HUES48 (cell line): ENCODE measurements at regions not wholly inside any gene's neighbourhood (a gene's known extent, or its start where the extent isn't known, plus 50 kb on each side); places are given as distances from the start of the nearest gene placed in this dataset.

Experiments used
- H3K27ac ChIP-seq: one replicate; pipeline ENCODE4 v1.7.0; 2013; ENCODE audit warnings: low read depth, low read length, inconsistent platforms
- H3K27me3 ChIP-seq: 2 replicates; pipeline ENCODE4 v1.6.1; 2013; ENCODE audit warnings: mild to moderate bottlenecking, low read length; ENCODE audit not compliant: control insufficient read depth, insufficient read depth
- H3K36me3 ChIP-seq: 2 replicates; pipeline ENCODE4 v1.6.1; 2013; ENCODE audit warnings: low read length; ENCODE audit not compliant: control insufficient read depth, insufficient read depth
- H3K4me1 ChIP-seq: 2 replicates; pipeline ENCODE4 v1.6.1; 2013; ENCODE audit warnings: mild to moderate bottlenecking, low read length; ENCODE audit not compliant: control insufficient read depth, insufficient read depth
- H3K4me3 ChIP-seq: 2 replicates; pipeline ENCODE4 v1.5.1; 2013; ENCODE audit warnings: mild to moderate bottlenecking, low read depth, low read length
- H3K9ac ChIP-seq: 2 replicates; pipeline ENCODE4 v1.6.1; 2013; ENCODE audit warnings: mild to moderate bottlenecking, low read depth, low read length, moderate library complexity
- H3K9me3 ChIP-seq: 2 replicates; pipeline ENCODE4 v1.6.1; 2013; ENCODE audit warnings: low read length; ENCODE audit not compliant: control insufficient read depth, insufficient read depth

DNA sequence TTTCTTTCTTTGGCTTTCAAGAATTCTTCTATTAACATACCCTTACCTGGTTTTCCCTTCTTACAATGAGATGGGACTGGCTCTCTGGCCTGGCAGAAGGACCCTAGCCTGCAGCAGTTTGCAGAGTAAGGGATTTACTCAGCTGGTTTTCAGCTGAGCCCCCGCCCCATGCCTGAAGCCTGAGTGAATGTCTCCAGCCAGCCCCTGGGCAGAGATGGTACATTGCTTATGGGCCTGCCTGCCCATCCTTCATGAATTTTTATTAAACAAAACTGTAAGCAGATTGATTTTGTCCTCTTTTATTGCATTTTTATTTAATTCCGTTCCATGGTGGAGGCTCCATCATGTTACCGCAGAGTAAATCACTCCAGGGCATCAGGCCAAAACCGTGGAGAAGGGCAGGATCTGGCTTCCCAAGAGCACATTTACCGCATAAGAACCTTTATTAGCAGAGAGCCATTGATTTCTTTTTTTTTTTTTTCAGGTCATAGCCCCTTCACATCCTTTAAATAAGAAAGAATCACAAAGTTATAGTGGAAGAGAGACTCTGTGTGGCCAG, 316.2 kb downstream of the DHX35 start:
- H3K9me3 ChIP-seq = no peaks in the 10 kb centered on the region
- H3K27me3 ChIP-seq = peaks cover 12% of the 10 kb centered on the region
- peaks cover 32% of the 10 kb centered on the region for H3K4me1 ChIP-seq

GRCh38 chr20:39277185-39277584, 315.0 kb downstream of the DHX35 start:
- H3K36me3 ChIP-seq = no peaks in the 10 kb centered on the region
- H3K27ac ChIP-seq = no peak overlapping the region
- H3K4me1 ChIP-seq = peaks cover 22% of the 10 kb centered on the region
- H3K9ac ChIP-seq = no peak overlapping the region
- no peaks in the 10 kb centered on the region for H3K9me3 ChIP-seq
- peaks cover 10% of the 10 kb centered on the region for H3K27me3 ChIP-seq
- H3K4me3 ChIP-seq = no peak overlapping the region

More for the DNA sequence above, 316.2 kb downstream of the DHX35 start:
- H3K9ac ChIP-seq = no peak overlapping the region
- no peak overlapping the region for H3K27ac ChIP-seq
- no peak overlapping the region for H3K4me3 ChIP-seq
- no peaks in the 10 kb centered on the region for H3K36me3 ChIP-seq

GRCh38 chr20:39270837-39271604, 308.9 kb downstream of the DHX35 start:
- no peaks in the 10 kb centered on the region for H3K27me3 ChIP-seq
- H3K4me1 ChIP-seq = peaks cover 4% of the 10 kb centered on the region; the same call in 1 of the 2 replicates
- no peak overlapping the region for H3K27ac ChIP-seq
- no peak overlapping the region for H3K4me3 ChIP-seq
- no peaks in the 10 kb centered on the region for H3K9me3 ChIP-seq
- H3K36me3 ChIP-seq = no peaks in the 10 kb centered on the region
- no peak overlapping the region for H3K9ac ChIP-seq

- Histone ChIP-seq H3K4me1 (peaks cover 4% of the 10 kb centered on the region; the same call in 1 of the 2 replicates), H3K9me3 (no peaks in the 10 kb centered on the region), H3K27me3 (no peaks in the 10 kb centered on the region), H3K4me3 (no peak overlapping the region), H3K9ac (no peak overlapping the region), H3K36me3 (no peaks in the 10 kb centered on the region), H3K27ac (no peak overlapping the region)
Measured at GRCh38 chr20:39269493-39270217, 307.5 kb downstream of the DHX35 start.

DNA sequence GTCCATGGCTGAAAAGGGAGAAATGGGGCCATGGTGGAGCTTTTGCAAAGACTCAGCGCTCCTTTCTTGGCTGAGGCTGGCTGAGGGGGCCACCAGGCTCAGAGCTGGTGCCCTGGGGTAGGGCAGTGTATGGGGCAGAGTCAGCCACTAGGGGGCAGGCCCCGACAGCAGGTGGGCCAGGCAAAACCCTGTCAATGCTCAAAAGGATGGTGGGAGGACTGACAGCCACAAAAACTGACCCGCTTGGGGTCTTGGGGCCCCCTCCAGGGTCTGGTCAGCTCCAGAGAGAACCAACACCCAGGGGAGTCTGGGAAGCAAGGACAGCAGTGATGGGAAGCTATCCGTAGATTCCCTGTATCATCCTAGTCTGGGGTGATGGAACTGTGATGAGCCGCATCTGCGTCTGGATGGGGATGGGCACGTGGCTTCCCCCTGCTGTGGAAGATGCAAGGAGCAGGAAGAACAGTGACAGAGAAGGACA, 306.9 kb downstream of the DHX35 start:
- Histone ChIP-seq H3K27ac (no peak overlapping the region), H3K27me3 (no peaks in the 10 kb centered on the region), H3K9ac (no peak overlapping the region), H3K4me3 (no peak overlapping the region), H3K9me3 (no peaks in the 10 kb centered on the region), H3K36me3 (no peaks in the 10 kb centered on the region), H3K4me1 (peaks cover 4% of the 10 kb centered on the region; the same call in 1 of the 2 replicates)

- no peak overlapping the region for H3K4me3 ChIP-seq
- peaks cover 4% of the 10 kb centered on the region; the same call in 1 of the 2 replicates for H3K4me1 ChIP-seq
- no peaks in the 10 kb centered on the region for H3K27me3 ChIP-seq
- no peaks in the 10 kb centered on the region for H3K36me3 ChIP-seq
- H3K27ac ChIP-seq = no peak overlapping the region
- no peak overlapping the region for H3K9ac ChIP-seq
- no peaks in the 10 kb centered on the region for H3K9me3 ChIP-seq
Measured at GRCh38 chr20:39268491-39268951, 306.4 kb downstream of the DHX35 start.

DNA sequence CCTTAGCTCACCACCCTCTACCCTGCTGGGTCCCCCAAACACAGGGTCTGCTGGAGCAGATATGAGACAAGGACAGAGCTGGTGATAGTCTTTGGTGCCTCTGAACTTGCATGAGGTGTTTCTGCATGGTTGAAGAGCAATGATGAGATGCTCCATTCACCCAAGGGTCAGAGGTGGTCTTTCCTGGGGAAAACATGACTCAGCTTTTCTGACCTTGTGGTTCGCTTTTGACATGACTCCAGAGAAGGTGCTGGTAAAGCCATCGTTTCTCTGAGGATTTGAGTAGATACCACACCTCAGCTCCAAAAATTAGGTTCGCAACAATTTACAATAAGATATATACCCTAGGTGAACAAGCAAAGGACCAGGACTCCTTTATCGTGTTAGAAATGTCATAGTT, 304.8 kb downstream of the DHX35 start:
- H3K36me3 ChIP-seq = no peaks in the 10 kb centered on the region
- no peaks in the 10 kb centered on the region for H3K9me3 ChIP-seq
- peaks cover 4% of the 10 kb centered on the region; the same call in 1 of the 2 replicates for H3K4me1 ChIP-seq
- H3K4me3 ChIP-seq = no peak overlapping the region
- H3K27ac ChIP-seq = no peak overlapping the region
- no peak overlapping the region for H3K9ac ChIP-seq
- no peaks in the 10 kb centered on the region for H3K27me3 ChIP-seq

- H3K9ac ChIP-seq = no peak overlapping the region
- no peaks in the 10 kb centered on the region for H3K27me3 ChIP-seq
- H3K27ac ChIP-seq = no peak overlapping the region
- no peaks in the 10 kb centered on the region for H3K36me3 ChIP-seq
- H3K9me3 ChIP-seq = no peaks in the 10 kb centered on the region
- H3K4me3 ChIP-seq = no peak overlapping the region
- H3K4me1 ChIP-seq = peaks cover 4% of the 10 kb centered on the region; the same call in 1 of the 2 replicates
Measured at GRCh38 chr20:39264506-39265172, 302.5 kb downstream of the DHX35 start.

DNA sequence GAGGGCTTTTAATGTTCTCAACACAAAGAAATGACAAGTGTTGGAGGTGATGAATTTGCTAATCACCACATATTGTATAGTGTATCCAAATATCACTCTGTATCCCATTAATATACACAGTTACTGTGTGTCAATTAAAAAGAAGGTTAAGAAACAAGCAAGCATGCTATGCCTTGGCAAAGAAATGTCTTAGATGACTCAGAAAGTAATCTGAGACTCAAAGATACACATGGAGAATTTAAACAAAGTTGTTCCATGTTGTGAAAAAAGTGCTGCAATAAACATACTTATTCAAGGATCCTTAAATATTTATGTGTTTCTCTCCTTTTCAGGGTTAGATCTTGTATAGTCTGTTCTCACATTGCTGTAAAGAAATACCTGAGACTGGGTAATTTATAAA, 300.9 kb downstream of the DHX35 start:
- Histone ChIP-seq H3K4me3 (no peak overlapping the region), H3K9ac (no peak overlapping the region), H3K9me3 (no peaks in the 10 kb centered on the region), H3K36me3 (no peaks in the 10 kb centered on the region), H3K4me1 (no peaks in the 10 kb centered on the region), H3K27ac (no peak overlapping the region), H3K27me3 (no peaks in the 10 kb centered on the region)

- Histone ChIP-seq H3K27me3 (no peaks in the 10 kb centered on the region), H3K4me1 (no peaks in the 10 kb centered on the region), H3K27ac (no peak overlapping the region), H3K9ac (no peak overlapping the region), H3K4me3 (no peak overlapping the region), H3K36me3 (no peaks in the 10 kb centered on the region), H3K9me3 (no peaks in the 10 kb centered on the region)
Measured at GRCh38 chr20:39259808-39260207, 297.7 kb downstream of the DHX35 start.
